GM18868 (cell line): ENCODE measurements at regions not wholly inside any gene's neighbourhood (a gene's known extent, or its start where the extent isn't known, plus 50 kb on each side); places are given as distances from the start of the nearest gene placed in this dataset.
"Not testable (repeated sequence)": the region's sequence is repeated elsewhere in the genome, so short reads cannot be mapped to it uniquely, and the experiment has no call there.

ENCODE experiments used
- ATAC-seq: cut with Tn5 transposase; IDR thresholded peaks from one replicate; pipeline ENCODE4 v1.9.1; 2021; ENCODE audit warnings: mild to moderate bottlenecking, moderate library complexity; ENCODE audit not compliant: unreplicated experiment

DNA sequence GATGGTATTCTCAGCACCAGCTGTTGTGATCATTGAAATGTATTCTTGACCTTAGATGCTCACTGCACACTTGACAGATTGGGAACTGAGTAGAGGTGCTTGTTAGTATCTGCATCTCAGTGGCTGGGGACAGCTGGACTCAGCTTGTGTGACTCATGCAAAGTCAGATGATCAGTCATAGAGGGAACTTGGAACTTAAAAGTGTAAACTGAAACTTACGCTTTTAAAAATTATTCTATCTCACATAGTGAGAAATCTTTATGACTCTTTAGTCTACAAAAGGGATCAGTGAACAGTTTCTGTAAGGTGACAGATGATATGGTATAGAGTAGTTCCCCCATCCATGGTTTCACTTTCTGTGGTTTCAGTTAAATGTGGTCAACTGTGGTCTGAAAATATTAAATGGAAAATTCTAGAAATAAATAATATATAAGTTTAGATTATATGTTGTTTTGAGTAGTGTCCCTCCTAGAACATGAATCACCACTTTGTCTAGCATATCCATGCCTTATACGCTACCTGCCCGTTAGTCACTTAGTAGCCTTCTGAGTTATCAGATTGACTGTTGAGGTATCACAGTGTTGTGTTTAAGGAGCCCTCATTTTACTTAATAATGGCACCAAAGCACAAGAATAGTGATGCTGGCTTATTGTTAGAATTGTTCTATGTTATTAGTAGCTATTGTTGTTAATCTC is 135.6 kb upstream of the ZNF658 start:
- peak; percentile 99 for ATAC-seq

DNA sequence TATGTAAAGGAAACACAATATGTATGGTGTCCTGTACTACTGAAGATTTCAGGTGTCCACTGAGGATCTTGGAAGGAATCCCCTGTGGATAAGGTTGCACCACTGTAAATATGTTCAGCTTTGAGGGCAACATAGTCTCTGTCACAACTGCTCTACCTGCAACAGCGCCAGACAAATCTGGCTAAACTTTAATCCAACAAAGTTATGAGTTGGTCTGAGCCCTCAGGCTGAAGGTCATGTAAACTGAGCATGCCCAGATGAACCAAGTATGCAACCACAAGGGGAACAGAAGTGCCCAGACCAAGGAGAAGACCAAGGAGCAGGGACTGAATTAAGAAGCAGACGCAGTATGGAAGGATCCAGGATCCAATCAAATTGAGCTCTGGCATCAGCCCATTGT is 135.0 kb upstream of the ZNF658 start:
- ATAC-seq = not testable (repeated sequence)

DNA sequence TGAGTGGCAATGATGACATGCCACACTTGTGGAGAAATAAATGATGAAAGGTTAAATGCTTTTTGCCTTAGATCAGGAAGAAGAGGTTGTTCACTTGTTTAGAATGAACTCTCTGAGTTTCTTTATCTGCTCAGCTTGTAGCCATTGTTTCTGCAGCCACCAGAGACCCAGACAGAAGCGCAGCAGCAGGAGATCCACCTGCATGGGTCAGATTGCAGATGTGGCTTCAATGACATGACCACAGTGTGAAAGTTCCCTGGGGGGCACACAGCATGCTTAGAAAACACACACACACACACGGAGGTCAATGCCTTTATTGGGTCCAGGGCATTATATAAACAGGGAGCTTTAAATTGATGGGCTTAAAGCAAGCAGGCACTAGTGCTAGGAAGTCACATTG is 129.0 kb upstream of the ZNF658 start:
- ATAC-seq = not testable (repeated sequence)

DNA sequence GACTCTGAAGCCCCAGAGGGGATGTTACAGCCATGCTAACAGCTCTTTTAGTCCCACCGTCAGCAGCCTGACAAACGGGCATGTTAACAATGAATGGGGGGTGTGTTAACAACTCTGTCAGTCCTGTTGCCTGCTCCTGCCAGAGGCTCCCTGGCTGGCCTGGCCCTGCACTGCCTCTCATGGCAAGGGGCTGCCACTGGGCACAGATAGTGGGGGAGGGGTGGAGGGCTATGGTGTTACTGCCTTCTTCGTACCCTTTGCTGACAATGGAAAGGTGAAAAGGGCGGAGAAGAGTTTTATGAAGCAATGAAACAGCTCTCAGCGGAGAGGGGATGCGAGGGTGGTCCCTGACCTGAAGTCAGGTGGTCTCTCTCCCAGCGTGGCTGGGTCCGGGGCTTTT is 125.9 kb upstream of the ZNF658 start:
- not testable (repeated sequence) for ATAC-seq

DNA sequence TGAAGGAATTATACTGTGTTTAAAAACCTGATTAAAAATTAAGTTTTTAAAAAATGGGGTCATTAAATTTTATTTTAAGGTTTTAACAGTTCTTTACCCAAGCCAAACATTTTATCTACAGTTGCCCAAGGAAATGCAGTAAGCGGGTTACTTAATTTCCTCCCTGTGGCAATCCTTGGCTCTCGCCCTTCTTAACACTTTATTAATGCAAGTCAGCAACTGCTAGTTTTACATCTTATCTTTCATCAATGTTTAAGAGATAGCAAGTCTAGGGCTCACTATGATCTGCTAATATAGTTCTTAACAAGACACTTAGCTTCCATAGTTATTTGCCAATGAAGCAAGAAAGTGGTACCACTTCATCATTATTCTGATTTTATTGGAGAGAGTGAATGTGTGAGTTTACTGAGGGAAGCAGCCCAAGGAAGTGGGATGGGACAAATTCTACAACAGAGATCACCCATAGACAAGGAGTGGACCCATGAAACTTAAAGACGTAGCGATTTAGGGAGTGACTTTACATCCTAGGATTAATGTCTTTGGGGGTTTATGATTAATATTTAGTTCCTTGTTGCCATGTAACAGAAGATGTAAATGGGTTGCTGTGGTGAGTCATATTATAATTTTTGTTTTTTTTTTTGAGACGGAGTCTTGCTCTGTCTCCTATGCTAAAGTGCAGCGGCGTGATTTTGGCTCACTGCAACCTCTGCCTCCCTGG is 120.4 kb upstream of the ZNF658 start:
- not testable (repeated sequence) for ATAC-seq

DNA sequence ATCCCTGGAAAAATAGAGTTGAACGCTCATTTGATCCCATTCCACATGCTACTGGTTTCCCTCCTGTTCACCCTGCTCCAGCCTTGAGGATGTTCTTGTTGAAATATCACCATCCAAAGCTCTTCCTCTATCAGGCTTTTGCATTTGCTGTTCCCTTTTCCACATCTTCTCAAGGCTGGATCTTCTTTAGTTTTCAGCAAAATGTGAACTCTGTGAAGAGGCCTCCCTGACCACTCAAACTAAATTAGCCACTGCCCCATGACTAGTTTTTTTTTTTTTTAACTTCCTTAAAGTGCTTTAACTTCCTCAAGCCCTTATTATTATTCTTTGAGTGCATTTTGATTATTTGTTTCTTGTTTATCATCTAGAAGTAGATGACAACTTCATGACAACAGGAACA is 119.3 kb upstream of the ZNF658 start:
- not testable (repeated sequence) for ATAC-seq

DNA sequence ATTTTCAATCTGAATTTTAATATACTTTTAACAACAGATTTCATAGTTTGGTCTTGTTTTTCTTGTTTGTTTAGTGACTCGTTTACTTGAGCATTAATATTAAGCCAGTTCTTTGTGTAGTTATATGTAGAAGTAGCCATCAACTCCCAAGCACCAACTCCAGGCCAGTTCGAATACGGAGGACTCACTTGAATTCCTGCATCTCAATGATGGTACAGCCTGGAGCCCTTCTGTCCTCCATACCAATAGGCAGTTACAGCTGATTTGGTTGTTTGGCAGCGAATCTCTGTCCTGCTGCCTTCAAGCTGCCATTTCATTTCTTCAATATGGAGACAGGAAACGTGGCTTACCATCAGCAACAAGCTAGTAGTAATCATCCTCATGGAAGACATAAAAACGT is 118.5 kb upstream of the ZNF658 start:
- not testable (repeated sequence) for ATAC-seq

DNA sequence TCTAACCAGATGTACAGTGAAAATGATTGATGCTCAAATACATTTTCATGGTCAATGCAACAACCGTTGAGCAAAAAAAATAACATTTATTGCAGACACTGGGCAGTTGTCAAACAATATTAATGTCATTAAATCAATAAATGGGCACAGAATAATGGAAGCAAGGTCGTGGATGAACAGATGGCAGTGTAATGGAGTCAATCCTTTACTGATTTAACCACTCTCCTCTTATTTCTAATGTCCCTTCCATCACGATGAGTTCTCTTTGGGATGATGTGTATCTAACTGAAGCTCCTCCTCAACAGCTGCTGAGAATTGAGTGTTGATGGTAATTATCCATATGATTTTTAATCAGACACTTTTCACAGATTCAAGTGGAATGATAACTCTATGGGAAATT is 114.9 kb upstream of the ZNF658 start:
- ATAC-seq = not testable (repeated sequence)

DNA sequence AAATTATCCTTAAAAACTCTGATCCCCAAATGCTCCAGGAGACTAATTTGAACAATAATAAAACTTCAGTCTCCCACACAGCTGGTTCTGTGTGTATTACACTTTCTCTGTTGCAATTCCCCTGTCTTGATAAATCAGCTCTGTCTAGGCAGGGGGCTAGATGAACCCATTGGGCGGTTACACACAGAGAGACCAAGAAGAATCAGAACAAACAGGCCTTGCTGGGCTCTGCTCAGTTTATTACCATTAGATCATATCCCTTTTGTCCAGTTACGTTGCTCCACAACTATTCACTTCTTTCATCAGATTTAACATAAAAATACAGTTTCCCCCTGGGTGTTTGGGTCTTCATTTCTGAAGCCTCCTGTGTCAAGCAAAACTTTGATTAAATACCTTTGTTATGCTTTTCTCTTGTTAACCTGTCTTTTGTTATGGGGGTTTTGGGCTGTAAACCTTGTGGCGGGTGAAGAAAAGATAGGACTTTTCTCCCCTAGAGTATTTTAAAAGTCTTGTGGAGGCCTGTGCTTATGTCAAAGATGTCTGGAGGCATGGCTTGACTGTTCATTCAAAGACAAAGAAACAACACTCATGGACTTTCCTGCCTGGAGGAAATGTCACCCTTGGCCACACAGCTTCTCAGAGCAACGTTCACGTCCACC is 109.3 kb upstream of the ZNF658 start:
- ATAC-seq = not testable (repeated sequence)

DNA sequence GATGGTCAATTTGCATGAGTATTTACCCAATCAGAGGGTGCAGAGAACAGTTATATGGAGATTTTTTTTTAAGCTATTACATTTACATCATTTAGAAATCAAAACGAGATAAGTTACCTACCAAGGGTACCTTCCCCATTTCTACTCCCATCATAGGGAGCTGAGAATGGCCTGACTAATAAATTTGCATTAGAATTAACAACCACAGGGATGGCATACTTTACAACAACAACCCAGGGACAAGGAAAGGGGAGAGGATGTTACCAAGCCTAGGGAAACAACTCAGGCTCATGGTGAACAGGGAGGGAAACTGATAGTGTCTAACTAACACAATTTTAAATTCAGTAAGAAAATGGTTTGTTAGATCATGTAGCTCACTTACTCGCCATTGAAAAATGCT is 105.8 kb upstream of the ZNF658 start:
- ATAC-seq = not testable (repeated sequence)

DNA sequence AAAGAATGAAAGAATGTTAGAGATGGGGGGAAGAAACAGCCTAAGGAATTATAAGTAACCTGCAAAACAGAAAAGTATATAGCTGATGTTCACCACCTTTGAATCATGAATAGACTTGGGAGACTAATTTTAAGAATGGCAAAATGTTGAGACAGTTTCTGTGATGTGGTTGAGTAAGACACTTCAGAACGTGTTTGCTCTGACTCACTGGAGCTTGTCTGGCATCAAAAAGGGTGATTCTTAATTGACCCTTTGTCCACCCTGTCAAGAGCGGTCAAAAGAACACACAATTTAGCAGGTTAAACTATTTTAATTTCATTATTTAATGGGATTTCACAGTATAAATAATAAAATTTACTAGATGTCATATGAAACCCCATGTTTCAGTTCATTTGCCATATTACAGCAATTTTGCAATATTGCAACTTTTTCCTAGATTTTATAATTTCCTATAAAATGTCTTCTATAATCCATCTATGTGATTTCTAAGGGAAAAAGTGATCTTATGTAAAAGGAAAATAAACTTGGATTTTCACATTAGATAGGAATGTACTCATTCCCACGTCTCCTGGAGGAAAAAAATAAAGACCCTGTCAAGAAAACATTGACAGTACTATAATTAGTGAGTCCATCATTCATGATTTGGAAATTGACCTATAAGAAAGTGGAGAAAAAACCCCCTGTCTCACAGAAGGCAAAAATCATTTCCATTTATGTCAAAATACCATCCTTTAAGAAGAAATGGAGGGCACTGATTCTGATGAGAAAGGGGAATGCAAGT is 104.6 kb upstream of the ZNF658 start:
- ATAC-seq = not testable (repeated sequence)

DNA sequence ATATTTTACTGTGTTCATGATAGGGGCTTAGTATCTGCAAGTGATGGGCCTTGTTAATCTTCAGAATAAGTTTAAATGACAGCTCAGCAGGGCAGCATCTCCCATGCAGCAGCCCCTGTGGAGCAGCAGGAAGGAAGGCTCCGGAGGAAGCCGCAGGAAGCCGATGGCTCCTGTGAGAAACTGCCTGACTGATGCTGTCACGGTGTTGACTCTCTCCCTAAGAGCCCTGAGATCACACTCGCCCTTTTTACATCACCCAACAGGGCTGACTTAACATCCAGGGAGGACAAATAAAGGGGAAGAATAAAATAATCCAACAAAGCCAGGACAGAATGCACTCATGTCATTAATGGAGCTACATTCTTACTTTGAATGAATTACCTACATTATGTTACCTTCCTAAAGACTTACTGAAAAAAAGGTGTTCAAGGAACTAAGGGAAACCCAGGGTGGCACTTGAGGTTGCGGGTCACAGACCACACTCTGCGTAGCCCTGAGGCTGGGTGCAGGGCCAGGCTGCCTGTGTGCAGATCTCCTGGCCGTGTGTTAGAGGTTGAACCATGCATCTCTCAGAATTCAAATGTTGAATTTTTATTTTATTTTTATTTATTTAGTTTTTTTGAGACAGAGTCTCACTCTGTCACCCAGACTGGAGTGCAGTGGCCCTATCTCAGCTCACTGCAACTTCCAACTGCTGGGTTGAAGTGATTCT is 102.5 kb upstream of the ZNF658 start:
- not testable (repeated sequence) for ATAC-seq

DNA sequence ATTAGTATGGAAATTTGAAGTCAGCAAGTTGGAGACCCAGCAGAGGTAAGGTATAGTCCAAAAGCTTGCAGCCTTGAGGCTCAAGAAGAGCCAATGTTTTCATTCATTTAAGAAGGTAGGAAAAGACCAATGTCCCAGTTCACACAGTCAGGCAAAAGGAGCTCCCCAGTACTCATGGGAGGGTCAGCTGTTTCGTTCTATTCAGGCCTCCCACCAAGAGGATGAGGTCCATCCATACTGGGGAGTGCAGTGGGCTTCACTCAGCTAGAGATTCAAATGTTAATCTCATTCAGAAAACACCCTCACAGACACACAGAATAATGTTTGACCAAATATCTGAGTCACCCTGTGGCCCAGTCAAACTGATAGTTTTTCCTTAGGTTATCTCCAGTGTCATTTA is 96.9 kb upstream of the ZNF658 start:
- not testable (repeated sequence) for ATAC-seq

DNA sequence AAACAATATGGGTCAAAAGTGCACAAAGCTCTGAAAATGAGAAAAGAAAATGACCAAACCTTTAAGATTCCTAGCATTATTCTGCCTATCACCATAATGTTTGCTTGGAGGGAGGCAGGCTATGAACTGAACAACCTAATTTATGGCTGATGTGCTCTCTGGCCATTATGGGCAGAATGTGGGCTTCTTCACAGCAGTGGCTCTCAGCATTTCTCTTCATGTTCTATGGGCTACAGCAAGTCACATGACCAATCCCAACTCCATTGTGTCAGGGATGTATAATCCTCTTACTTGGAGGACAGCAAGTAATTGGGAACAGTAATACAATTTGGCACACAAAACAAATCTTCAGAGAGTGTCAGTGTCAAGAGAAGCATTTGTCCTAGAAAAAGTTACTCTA is 90.3 kb upstream of the ZNF658 start:
- not testable (repeated sequence) for ATAC-seq

DNA sequence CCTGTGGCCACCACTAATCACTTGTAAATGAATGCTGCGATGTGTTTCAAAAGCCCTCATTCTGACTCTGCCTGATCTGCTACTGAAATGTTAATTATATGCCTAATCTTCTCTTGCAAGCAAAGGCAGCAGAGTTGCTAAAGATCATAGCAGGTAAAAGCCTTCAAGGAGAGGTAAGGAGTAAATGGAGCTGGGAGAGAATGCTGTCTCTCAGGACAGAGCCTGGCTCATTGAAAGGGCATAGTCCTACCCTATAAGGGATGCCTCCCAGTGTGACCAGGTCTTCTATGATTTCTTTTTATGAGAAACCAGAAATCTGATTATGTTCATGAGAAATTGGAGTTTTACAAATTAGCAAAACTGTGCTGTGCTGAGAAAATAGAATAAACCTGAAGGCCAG is 88.2 kb upstream of the ZNF658 start:
- ATAC-seq = not testable (repeated sequence)

DNA sequence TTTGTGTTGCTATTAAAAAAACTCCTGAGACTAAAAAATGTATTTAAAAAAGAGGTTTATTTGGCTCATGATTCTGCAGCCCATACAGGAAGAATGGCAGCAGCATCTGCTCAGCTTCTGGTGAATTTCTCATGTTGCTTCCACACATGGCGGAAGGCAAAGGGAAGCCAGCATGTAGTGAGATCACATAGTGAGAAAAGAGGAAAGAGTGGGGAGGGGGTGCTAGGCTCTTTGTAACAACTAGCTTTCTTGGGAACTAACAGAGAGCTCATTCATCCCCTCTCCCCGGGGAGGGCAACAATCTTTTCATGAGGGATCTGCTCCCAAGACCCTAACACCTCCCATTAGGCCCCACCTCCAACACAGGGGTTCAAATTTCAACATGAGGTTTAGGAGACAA is 87.6 kb upstream of the ZNF658 start:
- not testable (repeated sequence) for ATAC-seq

DNA sequence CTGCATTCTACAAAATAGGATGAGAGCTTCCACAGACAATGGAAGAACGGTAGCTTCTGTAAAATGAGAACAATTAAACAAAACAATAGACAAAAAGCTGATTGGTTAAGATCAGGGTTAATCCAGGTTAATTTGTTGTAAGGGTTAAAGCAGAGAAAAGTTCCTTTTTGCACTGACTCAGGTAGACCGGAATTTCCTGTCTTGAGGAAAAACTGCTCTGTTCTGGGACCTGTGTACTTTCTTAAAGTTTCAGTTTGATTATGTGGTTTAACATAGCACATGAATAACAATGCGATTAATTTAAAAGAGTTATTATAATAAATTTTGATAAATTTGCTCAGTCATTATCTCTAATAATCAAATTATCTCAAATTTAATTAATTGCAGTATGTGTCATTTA is 86.5 kb upstream of the ZNF658 start:
- ATAC-seq = not testable (repeated sequence)

DNA sequence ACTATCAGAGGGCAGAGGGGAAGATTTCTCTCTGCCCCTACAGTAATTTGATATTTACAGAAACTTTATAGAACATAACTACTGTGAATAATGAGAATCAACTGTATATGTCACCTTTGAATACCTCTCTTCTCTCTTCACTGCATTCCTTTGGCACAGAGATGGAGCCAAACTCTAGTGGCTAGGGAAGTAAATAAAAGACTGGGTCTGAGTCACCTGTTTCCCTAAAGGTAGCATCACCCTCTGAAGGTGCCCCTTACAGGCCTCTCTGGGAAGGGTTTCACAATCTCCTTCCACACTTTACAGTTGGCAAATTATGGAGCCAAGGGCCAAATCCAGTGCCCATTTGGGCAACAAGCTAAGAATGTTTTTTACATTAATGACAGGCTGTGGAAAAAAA is 81.0 kb upstream of the ZNF658 start:
- not testable (repeated sequence) for ATAC-seq

DNA sequence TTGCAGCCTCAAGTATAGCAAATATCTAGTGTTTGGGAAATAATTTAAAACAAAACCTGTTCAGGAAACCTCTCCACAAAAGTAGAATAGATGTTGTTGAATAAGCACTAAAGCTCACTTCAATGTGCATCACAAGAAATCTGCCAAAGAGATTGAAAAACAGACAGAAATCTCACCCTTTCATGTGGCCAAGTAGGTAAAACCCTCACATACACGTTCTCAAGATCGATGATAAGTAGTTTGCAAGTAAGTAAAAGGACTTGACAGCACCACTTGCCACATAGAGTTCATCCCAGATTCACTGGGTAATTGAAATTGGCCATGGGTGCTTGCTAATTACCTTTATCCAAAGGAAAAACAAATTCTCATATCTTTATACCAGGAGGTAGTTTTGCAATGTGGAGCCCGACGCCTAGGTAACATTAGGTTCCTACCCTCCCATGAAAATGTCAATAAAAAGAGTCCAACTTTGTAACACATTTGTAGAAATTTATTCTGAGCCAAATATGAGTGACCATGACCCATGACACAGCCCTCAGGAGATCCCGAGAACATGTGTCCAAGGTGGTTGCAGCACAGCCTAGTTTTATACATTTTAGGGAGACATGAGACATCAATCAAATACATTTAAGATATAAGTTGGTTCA is 80.4 kb upstream of the ZNF658 start:
- not testable (repeated sequence) for ATAC-seq

DNA sequence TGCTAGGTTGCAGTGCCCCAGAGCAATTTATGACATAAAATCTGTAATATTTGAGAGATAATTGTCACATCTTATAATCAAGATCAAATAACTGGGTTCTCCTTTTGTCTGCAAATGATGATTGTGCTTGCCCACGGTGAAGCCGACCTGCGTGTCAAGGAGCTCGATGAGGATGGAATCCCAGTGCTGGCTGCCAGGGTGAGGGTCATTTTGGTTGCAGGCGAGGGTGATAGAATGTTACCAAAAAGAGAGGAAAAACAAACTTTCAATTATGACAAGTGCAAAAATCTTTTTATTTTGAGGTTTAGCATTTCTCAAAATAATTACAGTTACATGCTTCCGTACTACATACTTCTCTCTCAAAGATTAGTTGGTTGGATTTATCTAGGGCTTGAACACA is 76.4 kb upstream of the ZNF658 start:
- not testable (repeated sequence) for ATAC-seq
